NCI-H1436 treated with DMSO at 0.1 percent for 48 hours (cell line): ENCODE measurements at regions not wholly inside any gene's neighbourhood (a gene's known extent, or its start where the extent isn't known, plus 50 kb on each side); places are given as distances from the start of the nearest gene placed in this dataset.
"Not testable (repeated sequence)": the region's sequence is repeated elsewhere in the genome, so short reads cannot be mapped to it uniquely, and the experiment has no call there.

Experiments used
- DNase-seq: peaks from one replicate; lab custom pipeline; 2025; lab: John Stamatoyannopoulos, UW

- DNase-seq: no peak
Observed at GRCh38 chr1:82371844-82372498, 571.2 kb downstream of the ADGRL2 start.

GRCh38 chr1:82367456-82367855 lies 566.7 kb downstream of the ADGRL2 start:
- DNase-seq: no peak

- no peak for DNase-seq
Observed at GRCh38 chr1:82366689-82367088, 566.0 kb downstream of the ADGRL2 start.

- DNase-seq: not testable (repeated sequence)
Observed at GRCh38 chr1:82359541-82359940, 558.8 kb downstream of the ADGRL2 start.

GRCh38 chr1:82358706-82359105 lies 558.0 kb downstream of the ADGRL2 start:
- DNase-seq: not testable (repeated sequence)

- not testable (repeated sequence) for DNase-seq
Observed at GRCh38 chr1:82354546-82354945, 553.8 kb downstream of the ADGRL2 start.

GRCh38 chr1:82348487-82348886 lies 547.8 kb downstream of the ADGRL2 start:
- DNase-seq: no peak

- DNase-seq: no peak
Observed at GRCh38 chr1:82346141-82346540, 545.4 kb downstream of the ADGRL2 start.

GRCh38 chr1:82343381-82343780 lies 542.6 kb downstream of the ADGRL2 start:
- DNase-seq: no peak

- DNase-seq: no peak
Observed at GRCh38 chr1:82337635-82338034, 536.9 kb downstream of the ADGRL2 start.

- no peak for DNase-seq
Observed at GRCh38 chr1:82330330-82330729, 529.6 kb downstream of the ADGRL2 start.

GRCh38 chr1:82329226-82329625 lies 528.5 kb downstream of the ADGRL2 start:
- no peak for DNase-seq

GRCh38 chr1:82323144-82323841 lies 522.6 kb downstream of the ADGRL2 start:
- no peak for DNase-seq

- DNase-seq: no peak
Observed at GRCh38 chr1:82321794-82322193, 521.1 kb downstream of the ADGRL2 start.

- no peak for DNase-seq
Observed at GRCh38 chr1:82319546-82319945, 518.8 kb downstream of the ADGRL2 start.

- no peak for DNase-seq
Observed at GRCh38 chr1:82318921-82319320, 518.2 kb downstream of the ADGRL2 start.

- DNase-seq: no peak
Observed at GRCh38 chr1:82318265-82318664, 517.5 kb downstream of the ADGRL2 start.

GRCh38 chr1:82317671-82318070 lies 516.9 kb downstream of the ADGRL2 start:
- no peak for DNase-seq

- no peak for DNase-seq
Observed at GRCh38 chr1:82299656-82300055, 498.9 kb downstream of the ADGRL2 start.

- no peak for DNase-seq
Observed at GRCh38 chr1:82299056-82299455, 498.3 kb downstream of the ADGRL2 start.

- no peak for DNase-seq
Observed at GRCh38 chr1:82297139-82297896, 496.6 kb downstream of the ADGRL2 start.

GRCh38 chr1:82287556-82287955 lies 486.8 kb downstream of the ADGRL2 start:
- DNase-seq: no peak

- DNase-seq: no peak
Observed at GRCh38 chr1:82284213-82284612, 483.5 kb downstream of the ADGRL2 start.
